ENCODE measurements at regions not wholly inside any gene's neighbourhood (a gene's known extent, or its start where the extent isn't known, plus 50 kb on each side); places are given as distances from the start of the nearest gene placed in this dataset.

GRCh38 chr10:107434854-107435253, 270.3 kb upstream of the SORCS1 start:
- no peak for ATAC-seq (ENCODE audit: low read depth)
- ChIA-PET CTCF (no interaction called here), POLR2A (ENCODE audit: unreplicated experiment) (no interaction called here)
- Histone ChIP-seq H3K4ac (ENCODE audit: low read depth, low read length) (no peak overlapping the region), H4K8ac (ENCODE audit: low read depth in 2 of 2, low read length in 2 of 2) (no peak overlapping the region), H3K9ac (ENCODE audit: low read depth, low read length) (no peak overlapping the region), H4K20me1 (ENCODE audit: insufficient read depth, low read length) (no peaks in the 10 kb centered on the region), H3K14ac (replicated peaks; ENCODE audit: low read depth, low read length) (no peak overlapping the region), H4K91ac (ENCODE audit: insufficient read depth, low read depth, low read length) (no peak overlapping the region), H3K27me3 (ENCODE audit: control insufficient read depth, insufficient read depth, low read length) (no peaks in the 10 kb centered on the region), H2AK5ac (ENCODE audit: low read depth, low read length) (no peak overlapping the region), H3K9me3 (ENCODE audit: control insufficient read depth, insufficient read depth, low read length) (peaks cover 4% of the 10 kb centered on the region), H3K4me1 (ENCODE audit: control insufficient read depth, insufficient read depth, low read length) (no peaks in the 10 kb centered on the region), H2BK20ac (ENCODE audit: low read depth, low read length) (no peak overlapping the region), H3K18ac (ENCODE audit: low read depth, low read length) (no peak overlapping the region), H2AFZ (replicated peaks; ENCODE audit: low read length, poor library complexity) (no peak overlapping the region), H2BK15ac (ENCODE audit: low read depth, low read length) (no peak overlapping the region), H2BK5ac (ENCODE audit: low read depth, low read length, poor library complexity, severe bottlenecking) (no peak overlapping the region), H3K36me3 (ENCODE audit: control insufficient read depth, insufficient read depth, low read length) (no peaks in the 10 kb centered on the region), H3K27ac (ENCODE audit: insufficient read depth, low read length) (no peak overlapping the region), H2AK9ac (replicated peaks; ENCODE audit: low read depth, low read length, poor library complexity) (no peak overlapping the region), H4K5ac (ENCODE audit: low read depth, low read length) (no peak overlapping the region), H3K56ac (ENCODE audit: extremely low read depth, insufficient read depth, low read length) (no peak overlapping the region), H3K23ac (ENCODE audit: low read depth, low read length) (no peak overlapping the region), H2BK120ac (ENCODE audit: low read depth, low read length) (no peak overlapping the region), H3K4me3 (ENCODE audit: insufficient read depth, low read depth, low read length) (no peak overlapping the region), H3K4me2 (ENCODE audit: low read depth, low read length) (no peak overlapping the region), H3K9me1 (ENCODE audit: insufficient read depth, low read length) (no peaks in the 10 kb centered on the region), H3K79me1 (ENCODE audit: low read depth in 1 of 2, low read length in 2 of 2) (no peaks in the 10 kb centered on the region)
- intact Hi-C loops (cut with micrococcal nuclease): no loop called here
- in situ Hi-C loops (cut with MboI; ENCODE audit: low sequenced_read_pairs): no loop called here
- TF ChIP-seq NFE2L2 (IDR thresholded peaks at IDR 0.05; ENCODE audit: low read depth, low read length): no peak
- TF ChIP-seq MXI1 (IDR thresholded peaks at IDR 0.05; ENCODE audit: borderline replicate concordance, low read depth, low read length): no peak
- no peak for TF ChIP-seq CEBPB (IDR thresholded peaks at IDR 0.05; ENCODE audit: low read depth, low read length)
- TF ChIP-seq CHD1 (IDR thresholded peaks at IDR 0.05; ENCODE audit: low read depth, low read length): no peak
- no peak for TF ChIP-seq MAZ (IDR thresholded peaks at IDR 0.05; ENCODE audit: borderline replicate concordance, low read depth, low read length)
- TF ChIP-seq RCOR1 (IDR thresholded peaks at IDR 0.05; ENCODE audit: insufficient replicate concordance, low read length): no peak
- TF ChIP-seq SMC3 (IDR thresholded peaks at IDR 0.05; ENCODE audit: low read depth, low read length): no peak
- TF ChIP-seq, protein P1, sequence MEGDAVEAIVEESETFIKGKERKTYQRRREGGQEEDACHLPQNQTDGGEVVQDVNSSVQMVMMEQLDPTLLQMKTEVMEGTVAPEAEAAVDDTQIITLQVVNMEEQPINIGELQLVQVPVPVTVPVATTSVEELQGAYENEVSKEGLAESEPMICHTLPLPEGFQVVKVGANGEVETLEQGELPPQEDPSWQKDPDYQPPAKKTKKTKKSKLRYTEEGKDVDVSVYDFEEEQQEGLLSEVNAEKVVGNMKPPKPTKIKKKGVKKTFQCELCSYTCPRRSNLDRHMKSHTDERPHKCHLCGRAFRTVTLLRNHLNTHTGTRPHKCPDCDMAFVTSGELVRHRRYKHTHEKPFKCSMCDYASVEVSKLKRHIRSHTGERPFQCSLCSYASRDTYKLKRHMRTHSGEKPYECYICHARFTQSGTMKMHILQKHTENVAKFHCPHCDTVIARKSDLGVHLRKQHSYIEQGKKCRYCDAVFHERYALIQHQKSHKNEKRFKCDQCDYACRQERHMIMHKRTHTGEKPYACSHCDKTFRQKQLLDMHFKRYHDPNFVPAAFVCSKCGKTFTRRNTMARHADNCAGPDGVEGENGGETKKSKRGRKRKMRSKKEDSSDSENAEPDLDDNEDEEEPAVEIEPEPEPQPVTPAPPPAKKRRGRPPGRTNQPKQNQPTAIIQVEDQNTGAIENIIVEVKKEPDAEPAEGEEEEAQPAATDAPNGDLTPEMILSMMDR (conservative IDR thresholded peaks at IDR 0.05; ENCODE audit: low read depth, low read length): no peak
- TF ChIP-seq POLR2A (IDR thresholded peaks at IDR 0.05; ENCODE audit: low read depth, low read length): no peak
- TF ChIP-seq FOS (IDR thresholded peaks at IDR 0.05; ENCODE audit: low read depth, low read length): no peak
- no peak for TF ChIP-seq MAFK (IDR thresholded peaks at IDR 0.05; ENCODE audit: low read depth, low read length)
- TF ChIP-seq, protein P2, sequence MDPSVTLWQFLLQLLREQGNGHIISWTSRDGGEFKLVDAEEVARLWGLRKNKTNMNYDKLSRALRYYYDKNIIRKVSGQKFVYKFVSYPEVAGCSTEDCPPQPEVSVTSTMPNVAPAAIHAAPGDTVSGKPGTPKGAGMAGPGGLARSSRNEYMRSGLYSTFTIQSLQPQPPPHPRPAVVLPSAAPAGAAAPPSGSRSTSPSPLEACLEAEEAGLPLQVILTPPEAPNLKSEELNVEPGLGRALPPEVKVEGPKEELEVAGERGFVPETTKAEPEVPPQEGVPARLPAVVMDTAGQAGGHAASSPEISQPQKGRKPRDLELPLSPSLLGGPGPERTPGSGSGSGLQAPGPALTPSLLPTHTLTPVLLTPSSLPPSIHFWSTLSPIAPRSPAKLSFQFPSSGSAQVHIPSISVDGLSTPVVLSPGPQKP (IDR thresholded peaks at IDR 0.05; ENCODE audit: borderline replicate concordance, low read depth, low read length): no peak
- no peak for TF ChIP-seq RFX5 (IDR thresholded peaks at IDR 0.05; ENCODE audit: low read depth, low read length)
- TF ChIP-seq, protein P3, sequence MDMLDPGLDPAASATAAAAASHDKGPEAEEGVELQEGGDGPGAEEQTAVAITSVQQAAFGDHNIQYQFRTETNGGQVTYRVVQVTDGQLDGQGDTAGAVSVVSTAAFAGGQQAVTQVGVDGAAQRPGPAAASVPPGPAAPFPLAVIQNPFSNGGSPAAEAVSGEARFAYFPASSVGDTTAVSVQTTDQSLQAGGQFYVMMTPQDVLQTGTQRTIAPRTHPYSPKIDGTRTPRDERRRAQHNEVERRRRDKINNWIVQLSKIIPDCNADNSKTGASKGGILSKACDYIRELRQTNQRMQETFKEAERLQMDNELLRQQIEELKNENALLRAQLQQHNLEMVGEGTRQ (IDR thresholded peaks at IDR 0.05; ENCODE audit: low read depth, low read length): no peak
- no TSS peak for BruUV-seq (replicated peaks)
- DNase-seq: no peak
- dilution Hi-C loops (cut with HindIII; ENCODE audit: low sequenced_read_pairs, unreplicated experiment): no loop called here
- WGBS, 2 experiments (ENCODE audit: extremely low coverage in 2 of 2, insufficient read length in 1 of 2): no CpG with 5 or more reads among the region's 5 CpGs

Measured in IMR-90 (cell line).